Kidney capillary endothelial cell (primary cell): ENCODE measurements at regions not wholly inside any gene's neighbourhood (a gene's known extent, or its start where the extent isn't known, plus 50 kb on each side); places are given as distances from the start of the nearest gene placed in this dataset.

Experiments
- DNase-seq: peaks from one replicate; pipeline ENCODE4 v3.0.0-alpha.2; 2018; ENCODE audit warnings: low spot score

GRCh38 chr5:23084815-23085214 lies 231.7 kb upstream of the CDH12 start:
- no peak for DNase-seq

GRCh38 chr5:23072179-23072578 lies 219.0 kb upstream of the CDH12 start:
- no peak for DNase-seq

DNA sequence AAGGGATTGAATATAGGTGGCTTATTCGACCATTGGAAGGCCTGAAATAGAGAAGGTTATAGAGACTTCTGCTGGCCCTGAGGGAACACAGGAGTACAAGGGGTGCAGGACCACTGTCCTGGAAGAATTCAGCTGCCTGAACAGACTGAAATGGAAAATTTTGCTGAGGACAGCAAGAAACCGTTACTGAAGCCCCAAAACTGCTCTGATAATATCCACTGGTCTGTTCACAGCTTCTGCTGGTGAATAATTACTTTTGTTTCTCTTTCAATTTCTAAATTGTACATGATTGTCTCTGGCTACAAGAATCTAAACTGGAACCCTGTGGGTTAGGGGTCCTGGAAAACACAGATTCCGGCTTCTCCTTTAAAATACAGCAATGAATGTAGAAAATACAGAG lies 218.5 kb upstream of the CDH12 start:
- no peak for DNase-seq

GRCh38 chr5:23064710-23065109 lies 211.6 kb upstream of the CDH12 start:
- no peak for DNase-seq

GRCh38 chr5:23053846-23054245 lies 200.7 kb upstream of the CDH12 start:
- DNase-seq = no peak

GRCh38 chr5:23042226-23042625 lies 189.1 kb upstream of the CDH12 start:
- no peak for DNase-seq

DNA sequence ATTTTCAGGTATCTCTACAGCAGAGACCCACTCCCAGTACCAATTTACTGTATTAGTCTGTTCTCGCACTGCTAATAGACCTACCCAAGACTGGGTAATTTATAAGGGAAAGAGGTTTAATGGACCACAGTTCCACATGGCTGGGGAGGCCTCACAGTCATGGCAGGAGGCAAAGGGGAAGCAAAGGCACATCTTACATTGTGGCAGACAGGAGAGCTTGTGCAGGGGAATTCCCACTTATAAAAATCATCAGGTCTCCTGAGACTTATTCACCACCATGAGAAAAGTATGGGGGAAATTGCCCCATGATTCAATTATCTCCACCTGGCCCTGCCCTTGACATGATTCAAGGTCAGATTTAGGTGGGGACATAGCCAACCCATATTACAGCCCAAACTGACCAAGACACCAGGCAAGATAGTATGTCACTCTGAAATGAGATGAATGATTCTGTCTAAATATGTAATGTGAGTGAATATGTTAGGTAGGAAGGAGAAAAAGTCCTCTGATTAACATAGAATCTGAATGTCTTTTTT lies 182.5 kb upstream of the CDH12 start:
- no peak for DNase-seq

DNA sequence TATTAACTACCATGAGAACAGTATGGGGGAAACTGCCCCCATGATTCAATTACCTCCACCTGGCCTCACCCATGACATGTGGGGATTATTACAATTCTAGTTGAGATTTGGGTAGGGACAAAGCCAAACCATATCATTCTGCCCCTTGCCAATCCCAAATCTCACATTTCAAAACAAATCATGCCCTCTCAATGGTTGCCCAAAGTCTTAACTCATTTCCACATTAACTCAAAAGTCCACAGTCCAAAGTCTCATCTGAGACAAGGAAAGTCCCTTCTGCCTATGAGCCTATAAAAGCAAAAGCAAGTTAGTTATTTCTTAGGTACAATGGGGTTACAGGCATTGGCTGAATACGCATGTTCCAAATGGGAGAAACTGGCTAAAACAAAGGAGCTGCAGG lies 180.7 kb upstream of the CDH12 start:
- no peak for DNase-seq

- DNase-seq = no peak
Measured at GRCh38 chr5:23029290-23029689, 176.1 kb upstream of the CDH12 start.

DNA sequence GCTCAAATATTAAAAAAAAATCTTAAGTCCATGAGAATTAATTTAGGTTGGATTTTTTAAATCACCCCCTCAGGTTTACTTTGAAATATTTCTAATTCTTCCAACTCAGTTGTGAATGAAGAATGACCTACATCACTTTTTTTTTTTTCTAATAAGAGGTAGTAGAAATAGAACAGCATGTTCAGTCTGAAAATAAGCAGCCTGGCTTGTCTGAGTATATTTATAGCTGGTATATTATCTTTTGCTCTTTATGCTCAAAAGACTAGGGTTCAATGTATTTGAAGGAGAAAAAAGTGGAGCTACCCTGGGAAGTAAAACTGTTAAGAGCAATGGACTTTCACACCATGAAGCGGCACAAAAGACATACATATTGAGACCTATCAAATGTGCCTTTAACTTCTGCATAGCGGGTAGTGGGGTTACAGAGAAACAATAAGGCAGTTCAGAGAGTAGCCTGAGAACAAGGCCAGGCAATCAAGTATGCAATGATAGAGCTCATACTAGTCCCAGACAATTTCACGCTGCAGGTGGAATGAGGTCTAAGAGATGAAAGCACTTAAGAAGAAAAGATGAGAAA lies 175.4 kb upstream of the CDH12 start:
- DNase-seq = no peak

- no peak for DNase-seq
Measured at GRCh38 chr5:23027830-23028229, 174.7 kb upstream of the CDH12 start.

DNA sequence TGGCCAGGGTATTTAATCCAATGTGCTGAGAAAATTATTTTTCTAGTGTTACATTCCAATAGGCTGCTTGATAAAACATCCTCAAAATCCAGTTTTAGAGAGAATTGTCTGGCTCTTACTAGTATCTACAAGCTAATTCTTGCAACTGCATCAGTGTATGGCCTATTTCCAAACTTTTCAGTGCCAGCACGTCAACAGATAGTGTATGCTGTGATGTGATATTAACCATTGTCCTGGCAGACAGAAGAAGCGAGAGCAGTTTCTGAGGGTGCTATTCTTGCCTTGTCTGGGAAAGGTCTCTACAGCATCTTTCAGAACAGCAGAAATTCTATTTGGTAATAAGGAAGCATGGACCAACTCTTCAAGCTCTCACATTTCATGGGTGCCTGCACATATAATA lies 174.2 kb upstream of the CDH12 start:
- DNase-seq = no peak

DNA sequence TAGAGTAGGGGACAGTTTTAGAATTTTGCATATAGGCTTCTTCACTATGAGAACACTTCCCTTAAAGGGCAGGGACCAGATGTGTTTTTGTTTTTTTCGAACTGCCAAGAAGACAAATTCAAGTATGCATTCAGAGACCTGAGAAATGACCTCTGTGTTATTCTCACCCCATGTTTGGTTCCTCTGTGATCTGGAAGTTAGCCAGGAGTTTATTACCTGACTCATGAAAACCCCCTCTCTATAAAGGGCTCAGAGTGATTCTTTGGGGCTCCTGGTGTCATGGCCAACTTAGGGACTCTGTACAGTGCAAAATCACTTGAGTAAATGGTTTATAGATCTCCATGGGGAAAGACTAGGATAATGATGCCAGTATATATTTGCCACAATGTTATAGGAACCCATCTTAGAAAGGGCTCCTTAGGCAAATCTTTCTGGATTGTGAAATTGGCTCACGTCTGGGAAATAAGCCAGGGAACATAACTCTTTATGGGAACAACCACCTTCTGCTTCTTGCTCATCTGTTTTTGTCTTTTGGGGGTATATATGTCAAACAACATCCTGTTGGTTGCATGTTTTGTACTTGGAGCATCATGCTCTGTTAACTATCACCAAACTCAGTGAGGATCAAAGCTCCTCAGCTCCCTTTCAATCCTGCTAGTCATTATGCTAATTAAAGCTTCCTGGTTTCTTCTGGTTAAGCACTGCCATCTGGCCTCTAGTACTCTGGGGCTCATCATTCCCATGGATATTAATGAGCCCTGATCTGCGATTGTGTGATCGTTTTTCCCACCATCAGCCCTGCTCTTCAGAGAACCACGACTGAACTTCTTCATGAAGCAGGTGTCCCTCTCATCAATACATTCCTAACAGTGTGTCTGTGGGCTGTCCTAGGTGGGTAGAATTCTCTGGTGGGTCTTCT lies 173.4 kb upstream of the CDH12 start:
- DNase-seq = no peak

DNA sequence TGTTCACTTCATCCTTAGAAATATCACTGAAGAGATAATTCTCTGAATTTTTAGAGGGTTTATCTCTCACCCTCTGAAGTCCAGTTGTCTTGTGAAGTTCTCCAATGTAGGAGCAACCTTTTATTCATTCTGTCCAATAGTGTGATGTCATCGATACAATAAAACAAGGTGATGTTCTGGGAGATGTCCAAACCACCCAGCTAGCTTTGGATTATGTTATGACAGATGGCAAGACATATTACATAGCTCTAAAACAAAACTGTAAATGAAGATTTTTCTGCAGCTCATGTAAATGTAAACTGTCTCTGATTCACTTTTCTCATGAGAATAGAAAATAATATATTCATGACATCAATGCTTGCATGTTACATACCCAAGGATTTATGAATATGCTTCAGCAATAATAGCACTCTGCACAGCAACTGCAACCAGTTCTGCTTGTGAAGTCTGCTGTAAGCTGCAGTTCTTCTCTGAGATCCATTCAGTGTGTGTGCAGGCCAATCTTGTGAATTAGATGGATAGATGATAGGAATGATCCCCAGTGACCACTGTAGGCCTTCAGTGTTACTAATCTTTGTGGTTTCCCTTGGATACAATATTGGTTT lies 172.6 kb upstream of the CDH12 start:
- DNase-seq = no peak

GRCh38 chr5:23024470-23024869 lies 171.3 kb upstream of the CDH12 start:
- DNase-seq = no peak

- DNase-seq = no peak
Measured at GRCh38 chr5:23014825-23015224, 161.7 kb upstream of the CDH12 start.

GRCh38 chr5:23014266-23014665 lies 161.1 kb upstream of the CDH12 start:
- no peak for DNase-seq

- DNase-seq = no peak
Measured at GRCh38 chr5:23013395-23013998, 160.4 kb upstream of the CDH12 start.

DNA sequence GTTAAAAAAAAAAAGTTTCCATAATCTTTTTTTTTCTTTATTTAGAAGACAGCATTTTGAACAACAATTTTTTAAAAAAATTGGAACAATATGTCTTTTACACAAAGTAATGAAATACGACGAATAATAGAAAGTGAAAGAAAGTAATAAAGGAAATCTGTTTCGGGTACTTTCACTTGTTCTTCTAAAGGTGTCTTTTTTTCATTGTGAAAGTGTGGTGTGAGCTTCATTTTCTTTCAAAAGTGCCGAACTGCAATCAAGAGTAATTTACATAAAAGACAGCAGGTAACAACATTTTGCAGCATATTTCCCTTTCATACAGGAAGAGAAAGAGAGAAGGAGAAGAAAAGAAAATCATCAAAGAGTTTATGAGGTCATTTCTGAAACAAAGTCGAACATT lies 159.7 kb upstream of the CDH12 start:
- no peak for DNase-seq

DNA sequence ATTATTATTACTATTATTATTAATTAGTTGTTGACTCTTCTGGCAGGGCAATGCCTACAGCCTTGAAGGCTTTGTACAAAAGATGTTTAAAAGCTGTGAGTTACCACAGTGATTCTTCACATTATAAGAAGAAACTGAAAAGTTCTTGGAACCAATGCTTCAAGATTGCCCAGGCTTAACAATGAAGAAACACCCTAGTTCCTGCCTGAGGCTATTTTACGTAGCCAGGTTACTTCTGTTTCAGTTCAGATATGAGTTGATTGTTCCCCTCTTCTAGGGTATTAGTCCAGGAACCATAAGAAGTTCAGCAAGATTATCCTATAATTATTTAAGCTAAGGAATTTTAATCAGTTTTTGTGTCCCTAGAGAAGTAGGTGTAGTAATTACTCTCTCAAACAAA lies 154.6 kb upstream of the CDH12 start:
- no peak for DNase-seq

GRCh38 chr5:23007236-23007635 lies 154.1 kb upstream of the CDH12 start:
- DNase-seq = no peak

DNA sequence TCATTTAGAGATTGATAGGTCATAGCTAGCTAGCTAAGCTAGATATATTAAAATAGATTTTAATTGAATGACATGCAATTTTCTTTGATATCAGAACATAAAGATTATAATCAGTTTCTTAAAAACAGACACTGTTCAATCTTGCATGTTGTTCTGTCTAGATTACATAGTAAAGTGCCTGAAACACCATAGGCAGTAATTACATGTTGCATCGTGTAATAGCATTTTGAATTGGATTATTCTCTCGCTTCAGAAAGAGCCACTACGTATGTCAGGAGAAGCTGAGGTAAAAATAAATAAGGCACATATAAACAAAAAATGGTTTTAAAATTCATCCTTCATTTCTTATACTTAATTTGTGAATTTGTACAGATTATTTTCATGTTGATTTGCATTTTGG lies 148.0 kb upstream of the CDH12 start:
- no peak for DNase-seq

GRCh38 chr5:22998774-22999173 lies 145.6 kb upstream of the CDH12 start:
- DNase-seq = no peak
